ENCODE measurements at regions not wholly inside any gene's neighbourhood (a gene's known extent, or its start where the extent isn't known, plus 50 kb on each side); places are given as distances from the start of the nearest gene placed in this dataset.

GRCh38 chr13:111611651-111612050 is 291.2 kb downstream of the TEX29 start:
- Histone ChIP-seq H3K27ac (ENCODE audit: insufficient read length, low read depth, low read length) (no peak overlapping the region), H2BK120ac (ENCODE audit: low read depth, low read length, poor library complexity, severe bottlenecking) (no peak overlapping the region), H2AK5ac (ENCODE audit: insufficient read length, low read length) (no peak overlapping the region), H3K56ac (ENCODE audit: insufficient read length, low read depth, low read length) (no peak overlapping the region), H3K9me3 (ENCODE audit: control insufficient read depth, low read depth, low read length) (no peaks in the 10 kb centered on the region), H3K14ac (ENCODE audit: insufficient read depth, low read length) (no peak overlapping the region), H3K79me1 (ENCODE audit: insufficient read depth, low read depth, low read length, poor library complexity, severe bottlenecking) (no peaks in the 10 kb centered on the region), H4K91ac (ENCODE audit: insufficient read length, low read depth, low read length) (no peak overlapping the region), H4K20me1 (ENCODE audit: control insufficient read depth, insufficient read depth, insufficient read length) (no peaks in the 10 kb centered on the region), H2BK20ac (ENCODE audit: low read depth, low read length, poor library complexity, severe bottlenecking) (no peak overlapping the region), H3K4me1 (ENCODE audit: insufficient read depth, low read length) (no peaks in the 10 kb centered on the region), H3K4me2 (ENCODE audit: insufficient read depth, insufficient read length, low read length) (no peak overlapping the region), H2BK12ac (ENCODE audit: insufficient read length, low read depth, low read length) (no peak overlapping the region), H4K8ac (replicated peaks; ENCODE audit: insufficient read length, low read depth, low read length) (no peak overlapping the region), H2BK15ac (ENCODE audit: low read depth, low read length) (no peak overlapping the region), H3K23ac (ENCODE audit: insufficient read length, low read depth, low read length) (no peak overlapping the region), H3K79me2 (ENCODE audit: insufficient read depth, low read length) (no peaks in the 10 kb centered on the region), H3K27me3 (ENCODE audit: insufficient read depth, low read length) (no peaks in the 10 kb centered on the region), H3T11ph (ENCODE audit: low read length) (no peak overlapping the region), H2AFZ (ENCODE audit: low read length) (no peak overlapping the region), H4K5ac (ENCODE audit: insufficient read length, low read depth, low read length) (no peak overlapping the region), H3K23me2 (ENCODE audit: insufficient read length, low read depth, low read length, poor library complexity, severe bottlenecking) (no peaks in the 10 kb centered on the region), H3K18ac (ENCODE audit: insufficient read length, low read depth, low read length) (no peak overlapping the region), H2BK5ac (ENCODE audit: insufficient read length, low read length) (no peak overlapping the region), H3K4ac (ENCODE audit: low read depth, low read length) (no peak overlapping the region), H3K9ac (ENCODE audit: extremely low read depth, insufficient read length, low read length) (no peak overlapping the region)
- TF ChIP-seq CTCF (conservative IDR thresholded peaks at IDR 0.05) = no peak
- DNase-seq = no peak
- peaks cover 2 to 8% of the 10 kb centered on the region in 2 experiments; a peak in 3 of 4 replicates for H3K4me1 Mint-ChIP-seq
- H3K4me3 Mint-ChIP-seq = no peak overlapping the region
- no CpG with 5 or more reads among the region's 6 CpGs for WGBS (ENCODE audit: extremely low coverage, insufficient read length, low lambda C conversion rate)
- no peaks in the 10 kb centered on the region for H3K9me3 Mint-ChIP-seq
- H3K27me3 Mint-ChIP-seq (ENCODE audit: low read depth) = no peaks in the 10 kb centered on the region; the same call in 1 of the 2 replicates
- no peaks in the 10 kb centered on the region; a peak in 1 of 7 replicates for H3K36me3 Mint-ChIP-seq (ENCODE audit: insufficient read depth in 1 of 3, low read depth in 3 of 3)
- no peak overlapping the region for H3K27ac Mint-ChIP-seq
